ENCODE measurements at regions not wholly inside any gene's neighbourhood (a gene's known extent, or its start where the extent isn't known, plus 50 kb on each side); places are given as distances from the start of the nearest gene placed in this dataset.
A peak's percentile ranks its signal among the peaks of the same experiment; 100 is the strongest.

DNA sequence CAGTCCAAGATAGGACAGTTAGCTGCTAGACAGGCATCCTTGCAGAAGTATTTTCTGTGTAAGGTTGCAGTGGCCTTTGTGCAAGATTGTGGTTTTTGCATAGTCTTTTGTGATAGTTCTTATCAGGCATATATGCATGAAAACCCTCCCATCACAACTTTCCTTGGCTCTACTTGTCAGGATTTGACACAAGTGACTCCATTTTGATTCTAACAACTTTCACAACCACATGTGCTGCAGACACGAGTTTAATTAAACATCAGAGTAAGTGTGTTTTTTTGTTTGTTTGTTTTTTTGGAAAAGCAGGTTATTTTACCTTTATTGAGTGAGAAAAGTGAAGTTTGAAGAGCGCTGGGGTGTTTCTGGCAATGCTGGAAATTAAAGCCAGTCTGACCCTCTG, 902.0 kb upstream of the GCFC2 start:
- no peak overlapping the region for H3K27ac ChIP-seq
- ChIA-PET CTCF (no interaction called here), POLR2A (ENCODE audit: low non-redundant PET) (no interaction called here)
- TF ChIP-seq, protein P1, sequence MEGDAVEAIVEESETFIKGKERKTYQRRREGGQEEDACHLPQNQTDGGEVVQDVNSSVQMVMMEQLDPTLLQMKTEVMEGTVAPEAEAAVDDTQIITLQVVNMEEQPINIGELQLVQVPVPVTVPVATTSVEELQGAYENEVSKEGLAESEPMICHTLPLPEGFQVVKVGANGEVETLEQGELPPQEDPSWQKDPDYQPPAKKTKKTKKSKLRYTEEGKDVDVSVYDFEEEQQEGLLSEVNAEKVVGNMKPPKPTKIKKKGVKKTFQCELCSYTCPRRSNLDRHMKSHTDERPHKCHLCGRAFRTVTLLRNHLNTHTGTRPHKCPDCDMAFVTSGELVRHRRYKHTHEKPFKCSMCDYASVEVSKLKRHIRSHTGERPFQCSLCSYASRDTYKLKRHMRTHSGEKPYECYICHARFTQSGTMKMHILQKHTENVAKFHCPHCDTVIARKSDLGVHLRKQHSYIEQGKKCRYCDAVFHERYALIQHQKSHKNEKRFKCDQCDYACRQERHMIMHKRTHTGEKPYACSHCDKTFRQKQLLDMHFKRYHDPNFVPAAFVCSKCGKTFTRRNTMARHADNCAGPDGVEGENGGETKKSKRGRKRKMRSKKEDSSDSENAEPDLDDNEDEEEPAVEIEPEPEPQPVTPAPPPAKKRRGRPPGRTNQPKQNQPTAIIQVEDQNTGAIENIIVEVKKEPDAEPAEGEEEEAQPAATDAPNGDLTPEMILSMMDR (conservative IDR thresholded peaks at IDR 0.05; ENCODE audit: low read depth) = no peak
- no peak for DNase-seq (ENCODE audit: low spot score)

DNA sequence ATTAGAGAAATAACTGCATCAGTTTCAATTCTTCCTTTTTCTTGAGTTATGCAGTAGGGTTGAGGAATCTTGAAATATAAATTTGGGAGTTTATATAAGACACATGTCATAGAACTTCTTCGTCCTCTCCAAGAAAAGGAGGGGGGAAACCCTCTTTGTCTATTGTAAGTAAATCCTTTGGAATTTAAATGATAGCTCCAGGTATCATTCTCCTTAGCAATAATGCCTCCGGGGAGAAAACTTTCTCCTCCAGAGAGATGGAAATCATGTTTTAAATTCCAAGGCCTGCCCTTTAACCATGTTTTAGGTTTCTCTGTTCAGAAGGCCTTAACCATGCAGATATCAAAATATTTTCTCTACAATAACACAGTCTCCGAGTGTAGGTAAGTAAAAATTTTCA, 899.7 kb upstream of the GCFC2 start:
- POLR2A ChIA-PET (ENCODE audit: low non-redundant PET) = no interaction called here
- TF ChIP-seq, protein P1 (conservative IDR thresholded peaks at IDR 0.05; ENCODE audit: low read depth) = no peak
- CTCF ChIA-PET = no interaction called here
- H3K27ac ChIP-seq = no peak overlapping the region
- no peak for DNase-seq (ENCODE audit: low spot score)

DNA sequence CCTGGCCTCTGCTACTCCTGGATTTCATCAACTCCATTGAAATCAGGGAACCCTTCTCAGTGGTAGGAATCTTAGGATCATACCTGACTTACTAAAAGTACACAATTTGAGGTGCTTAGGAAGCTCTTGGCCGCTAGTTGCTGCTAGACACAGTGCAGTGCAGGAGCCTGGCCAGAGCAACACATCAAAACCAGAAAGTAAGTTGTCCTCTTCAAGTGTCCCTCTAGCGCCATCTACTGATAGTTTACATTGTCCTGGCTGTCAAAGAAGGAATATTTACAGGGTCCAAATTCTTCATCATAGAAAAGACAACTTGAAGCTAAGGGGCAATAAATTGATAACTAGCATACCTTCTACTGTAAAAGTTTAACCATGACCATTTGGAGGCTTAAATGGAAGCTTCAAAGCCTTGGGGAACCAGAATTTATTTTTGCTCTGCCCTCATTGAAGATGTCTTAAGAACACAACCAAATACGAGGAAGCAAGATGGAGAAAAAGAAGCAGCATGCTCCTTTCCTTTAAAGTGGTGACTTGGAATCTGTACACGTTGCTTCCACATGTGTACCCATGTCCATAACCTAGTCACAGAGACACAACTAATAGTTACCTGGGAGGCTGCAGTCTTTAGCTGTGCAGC, 889.1 kb upstream of the GCFC2 start:
- TF ChIP-seq, protein P1 (conservative IDR thresholded peaks at IDR 0.05; ENCODE audit: low read depth) = peak; percentile 76
- H3K27ac ChIP-seq = no peak overlapping the region
- POLR2A ChIA-PET (ENCODE audit: low non-redundant PET) = no interaction called here
- peak; percentile 59 for DNase-seq (ENCODE audit: low spot score)
- CTCF ChIA-PET = interaction anchor here (0.5 to 1.5 kb wide), 15 partner anchors 8 to 820 kb away, joined by 3 to 9 read pairs (median 3); no protein-coding TSS in a partner anchor

DNA sequence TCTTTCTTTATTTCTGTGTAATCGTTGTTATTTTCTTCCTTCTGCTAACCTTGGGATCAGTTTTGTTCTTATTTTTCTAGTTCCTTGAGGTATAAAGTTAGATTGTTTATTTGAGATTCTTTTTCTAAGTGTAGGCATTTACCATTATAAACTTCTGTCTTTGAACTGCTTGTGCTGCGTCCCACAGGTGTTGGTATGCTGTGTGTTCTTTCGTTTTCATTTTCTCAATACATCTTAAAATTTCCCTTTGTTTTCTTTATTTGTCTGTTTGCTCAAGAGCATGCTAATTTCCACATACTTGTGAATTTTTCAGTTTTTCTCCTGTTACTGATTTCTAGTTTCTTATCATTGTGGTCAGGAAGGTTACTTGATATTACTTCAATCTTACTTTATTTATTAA, 873.8 kb upstream of the GCFC2 start:
- no peak for DNase-seq (ENCODE audit: low spot score)
- ChIA-PET POLR2A (ENCODE audit: low non-redundant PET) (no interaction called here), CTCF (no interaction called here)
- TF ChIP-seq, protein P1 (conservative IDR thresholded peaks at IDR 0.05; ENCODE audit: low read depth) = no peak
- H3K27ac ChIP-seq = no peak overlapping the region

DNA sequence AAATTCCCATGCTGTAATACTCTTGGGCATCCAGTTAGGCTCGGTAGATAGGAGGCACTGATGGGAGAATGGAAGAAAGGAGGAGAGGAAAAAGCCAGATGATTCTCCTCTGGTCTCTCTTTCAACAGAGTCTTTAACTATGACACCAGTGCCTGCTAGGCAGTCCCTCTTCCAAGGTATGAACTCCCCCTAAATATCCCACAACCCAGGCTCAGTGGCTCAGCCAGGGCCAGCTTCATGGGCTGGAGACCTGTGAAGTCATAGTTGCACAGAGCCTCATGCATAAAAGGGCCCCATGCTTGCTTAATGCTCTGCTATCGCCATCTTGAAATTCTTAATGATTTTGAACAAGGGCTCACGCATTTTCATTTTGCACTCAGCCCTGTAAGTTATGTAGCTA, 869.2 kb upstream of the GCFC2 start:
- CTCF ChIA-PET = no interaction called here
- H3K27ac ChIP-seq = no peak overlapping the region
- DNase-seq (ENCODE audit: low spot score) = no peak
- POLR2A ChIA-PET (ENCODE audit: low non-redundant PET) = no interaction called here
- TF ChIP-seq, protein P1 (conservative IDR thresholded peaks at IDR 0.05; ENCODE audit: low read depth) = no peak

DNA sequence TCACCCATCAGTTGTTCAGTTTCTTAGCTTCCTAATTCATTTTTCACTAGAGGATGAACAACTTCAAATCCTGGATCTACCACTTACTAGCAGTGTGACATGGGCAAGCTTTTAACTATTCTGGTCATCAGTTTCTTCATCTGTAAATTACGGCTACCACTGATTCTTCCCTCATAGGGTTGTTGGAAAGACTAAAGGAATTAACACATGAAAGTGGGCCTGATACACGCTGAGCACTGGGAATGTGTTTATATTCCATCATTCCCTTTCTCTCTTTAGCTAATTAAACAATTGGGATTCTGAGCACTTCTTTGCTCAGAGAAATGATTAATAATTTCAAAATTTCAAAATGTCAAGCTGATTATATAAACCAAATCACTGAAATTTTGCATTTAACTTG, 862.3 kb upstream of the GCFC2 start:
- CTCF ChIA-PET = no interaction called here

More for the DNA sequence above, 862.3 kb upstream of the GCFC2 start:
- TF ChIP-seq, protein P1 (conservative IDR thresholded peaks at IDR 0.05; ENCODE audit: low read depth) = no peak
- DNase-seq (ENCODE audit: low spot score) = no peak
- H3K27ac ChIP-seq = no peak overlapping the region
- POLR2A ChIA-PET (ENCODE audit: low non-redundant PET) = no interaction called here

All from RWPE1 (cell line).